Fibroblast of skin of right biceps (primary cell): ENCODE measurements at regions not wholly inside any gene's neighbourhood (a gene's known extent, or its start where the extent isn't known, plus 50 kb on each side); places are given as distances from the start of the nearest gene placed in this dataset.
"Not testable (repeated sequence)": the region's sequence is repeated elsewhere in the genome, so short reads cannot be mapped to it uniquely, and the experiment has no call there.

Source experiments
- DNase-seq: peaks from one replicate; pipeline ENCODE4 v3.0.0-alpha.2; 2013

DNA sequence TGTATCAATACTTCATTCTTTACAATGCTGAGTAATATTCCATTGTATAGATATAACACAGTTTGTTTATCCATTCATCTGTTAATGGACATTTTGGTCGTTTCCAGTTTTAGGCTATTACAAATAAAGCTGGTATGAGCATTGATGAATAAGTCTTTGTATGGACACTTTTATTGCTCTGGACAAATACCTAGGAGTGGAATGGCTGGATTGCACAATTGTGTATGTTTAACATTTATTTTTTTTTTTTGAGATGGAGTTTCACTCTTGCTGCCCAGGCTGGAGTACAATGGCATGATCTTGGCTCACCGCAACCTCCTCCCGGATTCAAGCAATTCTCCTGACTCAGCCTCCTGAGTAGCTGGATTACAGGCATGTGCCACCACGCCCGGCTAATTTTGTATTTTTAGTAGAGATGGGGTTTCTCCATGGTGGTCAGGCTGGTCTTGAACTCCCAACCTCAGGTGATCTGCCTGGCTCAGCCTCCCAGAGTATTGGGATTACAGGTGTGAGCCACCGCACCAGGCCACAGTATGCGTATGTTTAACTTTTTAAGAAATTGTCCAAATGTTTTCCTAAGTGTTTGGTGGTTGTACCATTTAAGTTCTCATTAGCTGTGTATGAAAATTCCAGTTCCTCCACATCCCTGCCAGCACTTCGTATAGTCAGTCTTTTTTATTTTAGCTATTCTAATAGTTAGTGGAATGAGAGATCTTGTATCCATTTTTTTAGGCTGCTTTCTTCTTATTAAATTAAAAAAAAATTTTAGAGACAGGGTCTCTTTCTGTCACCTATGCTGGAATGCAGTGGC is 194.9 kb upstream of the HAAO start:
- DNase-seq: peak; percentile 64

DNA sequence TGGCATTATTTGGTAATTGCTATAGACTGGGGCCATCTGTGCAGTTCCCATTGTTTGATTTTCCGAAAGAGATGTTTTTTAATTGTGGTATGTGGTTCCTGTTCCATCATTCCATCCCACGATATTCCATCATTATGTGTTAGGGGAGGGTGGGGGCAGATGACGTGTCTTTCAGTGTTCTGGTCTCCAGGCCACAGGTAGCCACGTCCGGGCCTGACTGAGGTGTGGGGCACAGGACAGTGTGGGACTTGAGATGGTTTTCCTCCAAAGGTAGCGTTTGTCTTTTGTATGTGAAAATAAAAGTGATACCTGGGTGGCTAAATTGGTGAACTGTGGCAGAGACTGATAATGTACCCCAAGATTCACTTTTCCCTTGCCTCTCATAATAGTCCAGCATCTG is 192.2 kb upstream of the HAAO start:
- no peak for DNase-seq

DNA sequence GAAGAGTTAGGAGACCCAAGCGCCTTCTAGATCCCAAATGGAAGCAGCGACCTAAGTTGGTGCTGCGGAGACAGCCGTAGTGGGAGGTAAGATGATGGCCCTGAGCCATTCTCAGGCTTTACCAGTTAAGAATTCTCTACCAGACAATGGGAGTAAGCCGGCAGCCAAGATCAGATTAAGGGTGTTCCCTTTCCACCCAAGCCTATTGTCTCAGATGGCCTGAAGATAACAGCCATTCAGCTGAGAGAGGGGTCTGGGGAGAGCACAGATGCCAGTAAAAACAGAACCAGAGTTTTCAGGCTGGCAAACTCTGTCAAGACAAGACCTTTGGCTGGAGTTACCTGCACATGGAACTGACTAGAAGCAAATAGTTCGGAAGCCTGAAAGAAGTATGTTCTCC is 191.7 kb upstream of the HAAO start:
- no peak for DNase-seq

DNA sequence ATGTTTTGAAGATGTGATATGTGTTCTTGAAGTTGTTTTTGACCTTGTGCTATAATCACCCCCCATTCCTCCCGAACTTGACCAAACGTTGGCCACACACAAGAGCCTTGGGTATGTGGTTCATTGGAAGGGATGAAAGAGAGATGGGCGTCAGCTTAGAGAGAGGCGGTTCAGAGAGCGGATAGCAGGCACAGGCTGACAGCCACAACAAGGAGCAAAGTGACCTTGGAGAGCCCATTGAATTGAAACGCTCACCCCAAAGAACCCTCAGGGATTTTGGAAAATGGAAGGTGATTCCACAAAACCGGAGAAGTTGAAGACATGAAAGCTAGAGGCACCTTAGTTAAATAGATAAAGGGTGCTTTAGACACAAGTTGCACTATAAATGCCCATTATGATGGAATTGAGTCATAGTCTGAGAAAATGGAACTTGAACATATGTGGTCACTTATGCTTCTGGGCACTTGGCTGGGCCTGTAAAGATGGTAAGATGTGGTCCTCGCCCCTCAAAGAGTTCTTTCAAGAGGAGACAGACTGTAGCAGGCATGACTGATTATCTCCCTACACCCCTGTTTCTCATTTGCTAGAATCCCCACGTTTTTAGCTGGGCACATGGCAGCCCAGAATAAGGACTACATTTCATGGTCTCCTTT is 188.5 kb upstream of the HAAO start:
- DNase-seq: no peak

DNA sequence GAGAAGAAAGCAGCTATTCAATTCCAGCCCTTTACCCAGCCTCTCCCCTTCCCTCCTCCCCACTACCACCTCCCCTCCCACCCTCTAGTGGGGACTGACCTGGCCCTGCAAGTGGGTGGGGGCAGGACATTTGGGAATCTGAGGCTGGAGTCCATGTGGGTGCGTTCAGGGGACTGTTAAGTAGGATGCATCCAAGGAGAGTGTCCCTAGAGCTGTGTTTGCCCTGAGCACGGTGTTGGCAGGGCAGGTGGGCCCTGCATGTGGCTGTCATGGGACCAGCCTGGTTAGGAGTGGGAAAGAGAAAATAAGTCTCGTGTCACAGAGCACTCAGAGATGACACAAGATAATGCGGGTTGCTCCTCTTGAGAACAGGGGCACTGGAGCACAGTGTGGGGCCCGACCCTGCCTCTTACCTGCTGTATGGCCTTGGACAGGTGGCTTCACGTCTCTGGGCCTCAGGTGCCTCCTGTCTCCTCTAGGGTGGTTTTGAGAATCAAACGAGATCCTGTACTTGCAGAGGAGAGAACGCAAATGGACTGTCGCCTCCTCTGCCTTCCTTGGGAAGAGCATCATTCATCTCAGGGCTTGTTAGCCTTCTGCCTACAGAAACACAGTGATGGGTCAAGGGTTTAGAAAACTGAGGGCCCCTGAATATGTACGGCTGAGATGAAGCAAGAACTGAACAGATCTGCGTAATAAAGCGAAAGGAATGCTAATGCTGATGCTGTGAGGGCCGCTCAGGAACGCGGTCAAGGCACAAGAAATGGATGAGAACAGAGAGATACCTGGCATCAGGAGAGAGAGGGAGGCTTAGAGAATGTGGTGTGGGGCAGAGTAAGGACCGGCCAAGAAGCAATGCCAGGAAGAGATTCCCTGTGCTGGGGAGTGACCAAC is 187.7 kb upstream of the HAAO start:
- no peak for DNase-seq

DNA sequence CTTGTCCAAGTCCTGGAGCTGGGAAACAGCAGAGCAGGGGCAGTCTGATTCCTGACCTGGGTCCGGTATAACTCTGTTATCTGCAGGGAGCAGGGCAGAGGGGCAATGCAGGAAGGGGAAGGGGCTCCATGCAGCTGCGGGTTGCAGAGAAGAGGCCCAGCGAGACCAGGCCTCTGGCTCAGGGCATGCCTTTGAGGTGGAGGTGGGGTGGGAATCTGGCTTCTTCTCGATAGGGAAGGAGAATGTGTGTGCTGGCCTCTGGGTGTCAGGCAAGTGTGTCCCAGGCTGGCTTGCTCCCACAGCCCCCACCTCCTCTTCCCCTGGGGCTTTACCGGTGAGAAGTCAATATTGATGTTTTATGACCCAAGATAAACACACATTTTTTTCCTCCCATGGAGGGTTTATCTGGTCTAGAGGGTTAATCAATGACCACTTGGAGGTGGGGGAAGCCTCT is 187.1 kb upstream of the HAAO start:
- DNase-seq: no peak

DNA sequence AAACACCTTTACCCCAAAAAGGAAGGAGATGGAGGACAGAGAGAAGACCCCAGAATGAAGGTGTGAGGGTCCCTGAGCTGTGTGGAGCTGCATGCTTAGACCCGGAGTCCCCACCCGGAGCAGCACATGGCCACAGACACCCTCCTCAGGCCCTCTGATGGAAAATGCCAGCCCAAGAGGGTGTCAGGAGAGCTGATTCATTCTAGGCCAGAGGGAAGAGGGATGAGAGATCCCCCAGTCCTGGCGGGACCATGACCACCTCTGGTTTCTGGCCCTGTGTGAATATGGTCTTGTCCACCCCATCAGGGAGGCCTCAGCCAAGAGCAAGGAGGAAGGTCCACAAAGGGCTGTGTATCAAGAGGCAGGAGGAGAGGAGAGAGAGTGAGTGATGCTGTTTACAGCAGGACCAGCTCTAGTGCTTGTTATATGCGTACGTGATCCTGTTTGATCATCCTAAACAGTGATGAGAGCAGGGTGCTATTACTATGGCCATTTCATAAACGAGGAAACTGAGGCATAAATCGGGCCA is 186.6 kb upstream of the HAAO start:
- no peak for DNase-seq

DNA sequence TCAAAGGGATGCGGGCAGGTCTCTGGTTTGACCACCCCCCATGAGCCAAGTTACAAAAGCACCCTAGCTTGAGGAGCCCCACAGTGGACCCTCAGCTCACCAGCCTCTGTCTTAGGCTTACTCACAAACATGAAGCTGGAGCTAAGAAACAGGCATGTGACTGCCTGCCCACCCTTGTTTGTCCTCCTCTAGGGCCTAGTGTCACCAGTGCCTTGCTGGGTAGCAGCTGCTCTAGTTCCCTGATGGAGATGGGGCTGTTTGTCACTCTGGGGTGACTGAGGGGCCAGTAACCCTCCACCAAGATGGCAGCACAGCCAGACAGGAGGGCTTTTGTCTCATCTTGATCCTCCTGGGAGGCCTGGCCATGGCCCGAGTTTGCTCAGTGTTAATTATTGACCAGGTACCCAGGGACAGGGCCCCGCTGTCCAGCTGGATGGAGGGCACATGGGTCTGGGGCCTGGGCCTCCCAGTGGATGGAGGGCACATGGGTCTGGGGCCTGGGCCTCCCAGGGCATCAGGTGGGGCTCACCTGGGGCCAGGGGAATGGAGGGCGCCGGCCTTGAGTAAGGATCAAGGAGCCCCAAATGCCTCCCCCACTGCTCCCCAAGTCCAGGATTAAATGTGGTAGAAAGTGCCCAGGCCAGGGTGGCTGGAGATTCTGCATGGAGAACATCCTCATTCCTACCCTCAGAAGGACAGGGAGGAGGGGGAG is 185.9 kb upstream of the HAAO start:
- no peak for DNase-seq

DNA sequence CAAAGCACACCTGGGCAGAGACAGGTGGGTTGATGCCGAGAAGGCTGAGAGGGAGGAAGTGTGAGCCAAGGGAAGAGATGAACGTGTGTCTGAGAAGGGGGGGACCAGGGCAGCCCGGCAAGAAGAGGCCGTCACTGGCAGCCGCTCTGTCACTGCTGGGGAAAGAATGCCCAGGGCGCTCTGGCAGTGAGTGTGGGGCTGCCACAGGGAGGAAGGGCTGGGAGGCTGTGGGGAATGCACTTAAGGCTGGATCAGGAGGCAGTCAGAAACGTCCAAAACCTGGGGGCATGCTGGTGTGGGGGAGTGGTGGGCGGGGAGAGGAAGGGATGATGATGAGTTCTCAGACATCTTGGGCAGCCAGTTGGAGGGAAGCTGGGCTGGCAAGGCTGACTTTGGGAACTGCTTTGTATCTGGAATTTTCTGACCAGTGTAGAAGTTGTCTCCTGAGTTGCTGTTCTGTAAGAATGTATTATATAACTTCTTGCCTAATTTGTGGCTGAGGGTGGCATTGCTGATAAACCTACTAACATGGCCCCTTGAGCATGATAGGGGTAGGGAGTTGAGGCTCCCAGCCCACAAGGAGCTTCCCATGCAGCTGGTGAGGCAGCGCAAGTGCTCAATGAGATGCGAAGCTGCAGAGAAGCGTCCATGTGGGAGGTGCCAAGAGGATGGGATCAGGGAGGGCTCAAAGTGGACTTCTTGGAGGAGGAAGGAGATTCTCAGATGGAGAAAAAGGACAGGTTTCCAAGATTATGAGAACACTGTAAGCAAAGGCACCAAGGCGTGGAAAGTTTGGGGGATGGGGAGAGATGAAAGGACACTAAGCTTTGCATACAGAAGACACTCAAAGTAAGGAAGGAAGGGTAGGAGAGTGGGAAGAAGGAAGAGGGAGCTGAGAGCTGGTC is 185.1 kb upstream of the HAAO start:
- DNase-seq: no peak

DNA sequence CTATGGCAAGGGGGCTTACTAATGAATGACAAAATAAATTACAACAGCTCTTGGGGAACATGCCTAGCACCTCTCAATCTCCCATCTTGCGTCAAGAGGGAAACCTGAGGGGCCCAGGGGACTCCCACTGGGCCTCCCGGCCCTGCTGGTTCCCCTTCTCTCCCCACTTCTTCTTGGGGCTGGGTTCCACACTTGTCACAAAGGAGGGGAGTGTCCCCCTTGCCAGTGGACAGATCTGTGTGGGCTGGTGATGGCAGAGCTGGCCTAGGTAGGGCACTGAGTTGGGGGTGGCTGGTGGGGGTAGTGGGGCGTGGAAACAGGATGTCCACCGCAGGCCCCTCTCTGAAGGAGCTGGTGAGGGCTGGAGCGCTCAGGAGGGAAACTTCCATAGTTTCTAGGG is 184.0 kb upstream of the HAAO start:
- DNase-seq: no peak

DNA sequence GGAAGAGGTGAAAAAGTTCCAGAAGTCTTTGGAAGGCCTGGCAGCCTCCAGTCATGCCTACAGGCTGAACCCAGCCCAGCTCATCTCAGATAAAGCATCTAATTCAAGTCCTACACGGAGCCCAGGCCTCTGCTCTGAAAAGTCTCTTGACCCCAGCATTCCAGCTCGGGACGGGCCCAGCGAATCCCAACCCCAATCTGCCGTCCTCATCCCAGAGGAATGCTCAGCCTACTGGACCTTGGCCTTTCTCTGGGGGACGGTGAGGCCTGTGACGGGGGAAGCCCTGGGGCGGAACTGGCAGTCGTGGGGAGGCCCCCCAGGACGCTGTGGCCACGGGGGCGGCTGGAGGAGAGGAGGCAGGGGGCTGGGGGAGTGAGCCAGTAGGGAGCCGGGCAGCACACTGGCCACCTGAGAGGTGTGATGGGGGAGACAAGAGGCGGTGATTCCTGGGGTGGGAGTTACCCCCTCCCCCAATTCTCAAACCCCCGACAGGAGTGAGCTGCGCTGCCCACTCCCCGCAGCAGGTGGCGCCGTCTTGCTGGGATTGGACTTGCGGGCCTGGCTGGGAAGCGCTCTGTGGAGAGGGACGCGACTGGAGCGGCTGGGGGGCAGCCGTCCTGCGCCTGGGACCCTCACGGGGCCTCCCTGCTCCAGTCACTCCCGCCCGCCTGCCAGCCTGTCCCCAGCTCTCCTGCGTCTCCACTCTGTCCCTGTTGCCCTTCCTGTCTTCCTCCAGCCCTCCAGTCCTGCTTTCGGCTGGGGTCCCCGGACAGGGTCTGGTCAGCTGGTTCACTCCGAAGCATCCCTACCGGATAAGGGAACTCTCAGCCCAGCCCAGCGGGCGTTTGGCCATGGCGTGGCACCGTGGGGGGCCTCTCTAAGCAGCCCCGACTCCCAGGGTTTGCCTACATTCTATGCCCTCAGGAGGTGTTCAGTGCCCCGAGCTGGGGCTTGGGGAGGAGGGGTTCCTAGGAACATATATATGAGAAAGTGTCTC is 182.6 kb upstream of the HAAO start:
- peak; percentile 74 for DNase-seq

DNA sequence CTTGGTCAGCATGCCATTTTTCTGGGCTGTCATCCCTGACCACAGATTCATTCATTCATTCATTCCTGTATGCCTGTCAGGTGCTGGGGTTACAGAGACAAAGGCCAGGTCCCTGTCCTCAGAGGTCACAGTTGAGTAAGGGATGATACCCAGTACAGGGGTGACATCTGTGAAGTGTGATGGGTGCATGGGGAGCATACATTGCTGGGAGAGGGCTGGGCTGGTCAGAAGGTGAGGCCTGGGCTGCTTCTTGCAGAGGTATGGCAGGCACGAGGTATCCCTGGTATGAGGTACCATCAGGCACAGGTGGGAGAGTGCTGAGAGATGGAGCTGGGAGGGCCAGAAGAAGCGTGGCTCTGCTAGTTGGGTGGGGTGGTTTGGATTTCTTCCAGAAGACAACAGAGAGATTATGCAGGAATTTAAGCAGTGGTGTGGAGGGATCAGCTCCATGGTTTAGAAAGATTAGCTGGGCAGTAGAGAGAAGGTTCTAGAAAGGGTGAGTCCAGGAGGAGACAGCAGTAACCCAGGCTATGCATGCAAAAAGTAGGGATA is 181.9 kb upstream of the HAAO start:
- DNase-seq: no peak

DNA sequence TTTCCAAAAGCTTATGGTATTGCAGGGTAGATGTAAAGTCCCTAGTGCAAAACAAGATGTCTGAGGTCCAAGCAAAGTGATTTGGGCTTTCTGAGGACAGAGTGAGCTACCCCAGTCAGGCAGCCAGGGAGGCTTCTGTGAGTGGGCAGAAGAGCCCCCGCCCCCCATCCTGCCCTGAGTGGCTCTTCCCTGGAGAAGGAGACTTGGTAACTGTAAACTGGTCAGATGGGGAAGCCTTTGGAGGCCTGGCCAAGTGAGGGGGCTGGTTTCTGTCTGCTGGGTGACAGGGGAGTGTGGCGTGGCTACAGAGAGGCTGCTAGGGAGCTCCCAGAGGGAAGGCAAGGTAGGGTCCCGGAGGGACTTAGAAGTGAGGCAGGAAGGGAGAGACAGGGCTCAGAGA is 181.3 kb upstream of the HAAO start:
- DNase-seq: no peak

DNA sequence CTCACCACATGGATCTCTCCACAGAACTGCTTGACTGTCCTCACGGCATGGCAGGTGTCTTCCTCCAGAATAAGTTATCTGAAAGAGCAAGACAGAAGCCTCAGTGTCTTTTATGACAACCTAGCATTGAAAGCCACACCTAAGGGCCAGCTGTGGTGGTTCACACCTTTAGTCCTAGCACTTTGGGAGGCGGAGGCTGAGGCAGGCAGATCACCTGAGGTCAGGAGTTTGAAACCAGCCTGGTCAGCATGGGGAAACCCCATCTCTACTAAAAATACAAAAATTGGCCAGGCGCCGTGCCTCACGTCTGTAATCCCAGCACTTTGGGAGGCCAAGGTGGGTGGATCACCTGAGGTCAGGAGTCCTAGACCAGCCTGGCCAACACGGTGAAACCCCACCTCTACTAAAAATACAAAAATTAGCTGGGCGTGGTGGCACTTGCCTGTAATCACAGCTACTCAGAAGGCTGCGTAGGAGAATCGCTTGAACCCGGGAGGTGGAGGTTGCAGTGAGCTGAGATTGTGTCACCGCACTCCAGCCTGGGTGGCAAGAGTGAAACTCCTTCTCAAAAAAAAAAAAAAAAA is 180.6 kb upstream of the HAAO start:
- DNase-seq: not testable (repeated sequence)

DNA sequence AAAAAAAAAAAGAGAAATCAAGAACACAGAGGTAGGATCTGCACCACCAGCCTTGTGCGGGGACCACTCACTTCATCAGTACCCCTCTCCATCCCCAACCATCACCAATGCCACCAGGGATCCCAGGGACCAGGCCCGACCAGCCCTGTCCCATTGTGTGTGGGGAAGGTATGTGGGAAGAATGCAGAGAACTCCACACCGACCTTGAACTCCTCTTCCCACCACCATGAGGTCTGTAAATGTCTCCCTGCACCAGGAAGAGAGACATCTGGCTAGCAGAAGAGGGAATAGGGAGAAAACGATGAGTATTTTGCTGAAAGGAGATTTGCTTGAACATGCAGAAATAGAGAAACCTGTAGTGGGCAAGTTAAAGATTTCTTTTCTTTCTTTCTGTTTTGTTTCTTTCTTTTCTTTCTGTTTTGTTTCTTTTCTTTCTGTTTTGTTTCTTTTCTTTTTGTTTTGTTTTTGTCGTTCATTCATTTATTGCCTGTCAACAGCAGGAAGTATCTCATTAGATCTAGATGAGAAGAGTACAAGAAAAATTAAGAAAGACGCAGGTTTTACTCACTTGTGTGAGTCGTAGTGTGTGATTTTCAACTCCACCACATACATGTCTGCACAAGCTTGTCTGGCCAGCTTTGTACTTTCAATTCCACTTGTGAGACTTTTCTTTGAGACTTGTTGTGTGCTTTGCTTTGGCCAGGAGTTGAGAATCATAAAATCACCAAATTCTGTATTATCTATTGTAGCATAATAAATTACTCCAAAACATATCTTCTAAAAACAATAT is 179.8 kb upstream of the HAAO start:
- DNase-seq: no peak

DNA sequence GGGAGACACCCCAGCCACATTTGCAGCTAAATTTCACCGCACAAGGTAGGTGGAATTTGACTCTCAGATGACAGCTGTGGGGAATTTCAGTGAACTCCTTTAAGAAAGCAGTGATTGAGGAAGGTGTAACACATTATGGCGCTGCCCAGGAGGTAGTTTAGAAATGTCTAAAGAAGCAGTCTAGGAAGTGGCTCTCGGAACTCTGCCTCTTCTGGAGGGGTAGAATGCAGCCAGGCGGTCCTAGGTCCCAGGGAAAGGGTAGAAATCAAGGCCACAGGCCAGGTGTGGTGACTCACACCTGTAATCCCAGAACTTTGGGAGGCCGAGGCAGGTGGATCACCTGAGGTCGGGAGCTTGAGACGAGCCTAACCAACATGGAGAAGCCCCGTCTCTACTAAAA is 179.0 kb upstream of the HAAO start:
- no peak for DNase-seq

DNA sequence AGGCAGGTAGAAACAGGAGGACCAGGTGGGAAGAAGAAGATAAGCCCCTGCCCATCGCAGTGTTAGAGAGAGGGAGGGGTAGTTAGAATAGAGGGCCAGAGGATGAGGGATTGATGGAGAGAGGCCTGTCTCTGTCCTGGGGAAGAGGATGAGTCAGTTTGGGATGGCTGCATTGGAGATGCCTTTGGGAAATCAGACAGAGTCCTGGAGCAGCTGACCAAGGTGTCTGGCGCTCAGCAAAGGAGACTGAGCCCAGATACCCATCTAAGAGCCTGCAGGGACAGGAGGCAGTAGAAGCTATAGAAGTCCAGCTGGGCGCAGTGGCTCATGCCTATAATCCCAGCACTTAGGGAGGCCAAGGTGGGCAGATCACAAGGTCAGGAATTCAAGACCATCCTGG is 177.8 kb upstream of the HAAO start:
- peak; percentile 66 for DNase-seq
